ENCODE measurements at regions not wholly inside any gene's neighbourhood (a gene's known extent, or its start where the extent isn't known, plus 50 kb on each side); places are given as distances from the start of the nearest gene placed in this dataset.
"Not testable (repeated sequence)": the region's sequence is repeated elsewhere in the genome, so short reads cannot be mapped to it uniquely, and the experiment has no call there.

- no peak for DNase-seq (ENCODE audit: low read depth in 2 of 3, low spot score in 2 of 3)
Observed at GRCh38 chrY:26638063-26638462, 1016.1 kb downstream of the CDY1 start.

DNA sequence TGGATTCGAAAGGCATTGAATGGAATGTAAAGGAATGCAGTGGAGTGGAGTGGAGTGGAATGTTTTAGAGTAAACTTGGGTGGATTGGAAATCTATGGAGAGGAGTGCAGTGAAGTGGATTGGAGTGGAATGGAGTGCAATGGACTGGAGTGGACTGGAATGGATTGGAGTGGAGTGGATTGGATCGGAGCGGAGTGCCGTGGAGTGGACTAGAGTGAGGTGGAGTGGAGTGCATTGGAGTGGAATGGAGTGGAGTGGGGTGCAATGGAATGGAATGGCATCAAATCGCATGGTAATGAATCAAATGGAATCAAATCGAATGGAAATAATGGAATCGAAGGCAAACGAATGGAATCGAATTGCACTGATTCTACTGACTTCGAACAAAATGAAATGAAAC is 1023.9 kb downstream of the CDY1 start:
- DNase-seq (ENCODE audit: low read depth in 2 of 3, low spot score in 2 of 3), result not testable (repeated sequence)

DNA sequence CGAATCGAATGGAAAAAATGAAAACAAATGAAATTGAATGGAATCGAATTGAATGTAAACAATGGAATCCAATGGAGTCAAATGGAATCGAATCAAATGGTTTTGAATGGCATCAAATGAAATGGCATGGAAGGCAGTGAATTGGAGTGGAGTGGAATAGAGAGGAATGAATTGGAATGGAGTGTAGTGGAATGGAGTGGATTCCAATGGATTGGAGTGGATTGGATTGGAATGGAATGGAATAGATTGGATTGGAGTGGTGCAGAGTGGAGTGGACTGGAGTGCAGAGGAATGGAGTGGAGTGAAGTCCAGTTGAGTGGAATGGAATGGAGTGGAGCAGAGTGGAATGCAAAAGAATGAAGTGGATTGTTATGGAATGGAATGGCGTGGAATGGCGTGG is 1026.3 kb downstream of the CDY1 start:
- DNase-seq (ENCODE audit: low read depth in 2 of 3, low spot score in 2 of 3), result not testable (repeated sequence)

- DNase-seq (ENCODE audit: low read depth in 2 of 3, low spot score in 2 of 3), result not testable (repeated sequence)
Observed at GRCh38 chrY:26664245-26664644, 1042.3 kb downstream of the CDY1 start.

DNA sequence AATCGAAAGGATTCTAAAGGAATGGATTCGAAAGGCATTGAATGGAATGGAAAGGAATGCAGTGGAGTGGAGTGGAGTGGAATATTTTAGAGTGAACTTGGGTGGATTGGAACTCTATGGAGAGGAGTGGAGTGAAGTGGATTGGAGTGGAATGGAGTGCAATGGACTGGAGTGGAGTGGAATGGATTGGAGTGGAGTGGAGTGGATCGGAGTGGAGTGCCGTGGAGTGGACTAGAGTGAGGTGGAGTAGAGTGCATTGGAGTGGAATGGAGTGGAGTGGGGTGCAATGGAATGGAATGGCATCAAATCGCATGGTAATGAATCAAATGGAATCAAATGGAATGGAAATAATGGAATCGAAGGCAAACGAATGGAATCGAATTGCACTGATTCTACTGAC is 1044.8 kb downstream of the CDY1 start:
- not testable (repeated sequence) for DNase-seq (ENCODE audit: low read depth in 2 of 3, low spot score in 2 of 3)

- DNase-seq (ENCODE audit: low read depth in 2 of 3, low spot score in 2 of 3), result not testable (repeated sequence)
Observed at GRCh38 chrY:26669243-26669642, 1047.3 kb downstream of the CDY1 start.

- peak in 1 of 3 experiments; percentile 1 for DNase-seq (ENCODE audit: low read depth in 2 of 3, low spot score in 2 of 3)
Observed at GRCh38 chrY:26670360-26670871, 1048.5 kb downstream of the CDY1 start.

DNA sequence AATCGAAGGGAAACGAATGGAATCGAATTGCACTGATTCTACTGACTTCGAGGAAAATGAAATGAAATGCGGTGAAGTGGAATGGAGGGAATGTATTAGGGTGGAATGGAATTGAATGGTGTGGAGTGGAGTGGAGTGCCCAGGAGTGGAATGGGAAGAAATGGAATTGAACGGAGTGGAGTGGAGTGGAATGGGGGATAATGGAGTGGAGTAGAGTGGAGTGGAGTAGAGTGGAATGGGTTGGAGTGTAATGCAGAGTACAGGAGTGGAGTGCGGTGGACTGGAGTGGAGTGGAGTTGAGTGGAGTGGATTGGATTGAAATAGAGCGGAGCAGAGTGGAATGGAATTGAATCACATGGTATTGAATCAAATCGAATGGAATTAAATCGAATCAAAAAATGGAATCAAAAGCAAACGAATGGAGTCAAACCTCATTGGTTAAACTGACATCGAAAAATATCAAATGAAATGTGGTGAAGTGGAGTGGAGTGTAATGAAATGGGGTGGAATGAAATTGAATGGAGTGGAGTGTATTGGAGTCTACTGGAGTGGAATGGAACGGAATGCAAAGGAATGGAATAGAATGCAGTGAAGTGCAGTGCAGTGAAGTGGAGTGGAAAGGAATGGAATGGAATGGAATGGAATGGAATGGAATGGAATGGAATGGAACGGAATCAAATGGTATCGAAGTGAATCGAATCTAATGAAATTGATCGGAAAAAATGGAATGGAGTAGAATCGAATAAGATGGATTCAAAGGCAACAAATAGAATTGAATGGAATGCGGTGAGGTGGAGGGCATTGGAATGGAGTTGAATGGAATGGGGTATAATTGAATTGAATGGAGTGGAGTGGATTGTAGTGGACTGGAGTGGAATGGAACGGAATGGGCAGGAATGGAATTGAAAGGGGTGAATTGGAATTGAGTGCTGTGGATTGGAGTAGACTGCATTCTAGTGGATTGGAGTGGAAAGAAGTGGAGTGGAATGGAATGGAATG is 1049.3 kb downstream of the CDY1 start:
- DNase-seq (ENCODE audit: low read depth in 2 of 3, low spot score in 2 of 3), result peak in 1 of 3 experiments; percentile 34

Measured in activated CD8-positive, alpha-beta memory T cell treated with anti-CD3 and anti-CD28 coated beads for 48 hours (primary cell).